ENCODE measurements at regions not wholly inside any gene's neighbourhood (a gene's known extent, or its start where the extent isn't known, plus 50 kb on each side); places are given as distances from the start of the nearest gene placed in this dataset.
"Not testable (repeated sequence)": the region's sequence is repeated elsewhere in the genome, so short reads cannot be mapped to it uniquely, and the experiment has no call there.

- not testable (repeated sequence) for TF ChIP-seq CTCF, POLR2A (IDR thresholded peaks at IDR 0.05)
These were observed 91.6 kb downstream of the LACC1 start for GRCh38 chr13:43971324-43971723.

All from uterus (tissue), 2 donors.